OCI-LY7 (cell line): ENCODE measurements at regions not wholly inside any gene's neighbourhood (a gene's known extent, or its start where the extent isn't known, plus 50 kb on each side); places are given as distances from the start of the nearest gene placed in this dataset.

Experiments used
- BruUV-seq: library from RNA; stranded (reverse); fragments of 400-500 nt; replicated peaks from 2 replicates; lab custom pipeline; 2021; lab: Mats Ljungman, UMichigan
- CTCF ChIA-PET: fragments of 300-600 bp; sonication (Branson Sonifier 250); formaldehyde crosslinking; loops from one replicate; lab custom pipeline; 2022; ENCODE audit warnings: antibody characterized with exemption; ENCODE audit not compliant: unreplicated experiment; lab: Charles Lee
- POLR2A ChIA-PET: fragments of 300-600 bp; sonication (Branson Sonifier 250); formaldehyde crosslinking; loops from one replicate; lab custom pipeline; 2022; ENCODE audit warnings: antibody characterized with exemption; lab: Charles Lee
- DNase-seq: peaks from one replicate; pipeline ENCODE4 v3.0.0-alpha.2; 2015; ENCODE audit warnings: low spot score
- H2AFZ ChIP-seq: fragments of 200-600 bp; sonication (generic), shearing (Covaris generic); 2 replicates; pipeline ENCODE4 v1.6.1; 2014; ENCODE audit warnings: mild to moderate bottlenecking, antibody characterized with exemption, low read length, moderate library complexity
- H3K27ac ChIP-seq: fragments of 200-600 bp; sonication (generic); 2 replicates; pipeline ENCODE4 v1.5.1; 2014; ENCODE audit warnings: mixed run types, low read depth, mild to moderate bottlenecking, moderate library complexity, low read length, inconsistent platforms; ENCODE audit not compliant: poor library complexity, severe bottlenecking
- H3K36me3 ChIP-seq: fragments of 200-600 bp; sonication (generic); 2 replicates; pipeline ENCODE4 v1.6.1; 2014; ENCODE audit warnings: mild to moderate bottlenecking, antibody characterized with exemption, low read length, moderate library complexity, mixed read lengths; ENCODE audit not compliant: insufficient read depth
- H3K4me1 ChIP-seq: fragments of 200-600 bp; sonication (generic); 2 replicates; pipeline ENCODE4 v1.5.1; 2014; ENCODE audit warnings: mild to moderate bottlenecking, low read length; ENCODE audit not compliant: insufficient read depth, poor library complexity, severe bottlenecking
- H3K4me2 ChIP-seq: fragments of 200-600 bp; sonication (generic); 2 replicates; pipeline ENCODE4 v1.6.1; 2014; ENCODE audit warnings: mild to moderate bottlenecking, low read length
- H3K4me3 ChIP-seq: fragments of 200-600 bp; sonication (generic); 2 replicates; pipeline ENCODE4 v1.5.1; 2014; ENCODE audit warnings: mild to moderate bottlenecking, low read depth, low read length; ENCODE audit not compliant: poor library complexity, severe bottlenecking
- H3K79me2 ChIP-seq: fragments of 200-600 bp; sonication (generic); 2 replicates; pipeline ENCODE4 v1.6.1; 2016; ENCODE audit warnings: low read depth, mild to moderate bottlenecking, low read length, moderate library complexity, mixed read lengths; ENCODE audit not compliant: insufficient read depth
- H3K9me2 ChIP-seq: fragments of 200-600 bp; sonication (generic); 2 replicates; pipeline ENCODE4 v1.6.1; 2016; ENCODE audit warnings: mild to moderate bottlenecking, low read length, mixed read lengths; ENCODE audit not compliant: insufficient read depth
- H3K9me3 ChIP-seq: fragments of 200-600 bp; sonication (generic); 2 replicates; pipeline ENCODE4 v1.6.1; 2014; ENCODE audit warnings: mild to moderate bottlenecking, mixed run types, low read length, mixed read lengths
- H4K20me1 ChIP-seq: fragments of 200-600 bp; sonication (generic); 2 replicates; pipeline ENCODE4 v1.6.1; 2014; ENCODE audit warnings: mild to moderate bottlenecking, antibody characterized with exemption, low read length, moderate library complexity, mixed read lengths; ENCODE audit not compliant: insufficient read depth
- CTCF ChIP-seq: fragments of 200-600 bp; sonication (generic); conservative IDR thresholded peaks from 2 replicates; pipeline ENCODE4 v1.5.1; 2014; ENCODE audit warnings: mild to moderate bottlenecking, antibody characterized with exemption, low read length, moderate library complexity, mixed read lengths
- EZH2phosphoT487 ChIP-seq: fragments of 200-600 bp; sonication (generic); IDR thresholded peaks from 2 replicates; pipeline ENCODE4 v1.6.1; 2018; ENCODE audit warnings: low read depth, borderline replicate concordance, mild to moderate bottlenecking, mixed run types, antibody characterized with exemption, low read length, moderate library complexity, mixed read lengths
- intact Hi-C: fragments of 100-400 bp; cut with micrococcal nuclease; formaldehyde crosslinking; loops from one replicate; pipeline ENCODE4 v1.10.0; 2022; ENCODE audit not compliant: unreplicated experiment

- peak overlapping the region; percentile 6; the same call in 1 of the 2 replicates for H2AFZ ChIP-seq
- H3K36me3 ChIP-seq = no peaks in the 10 kb centered on the region
- H3K4me1 ChIP-seq = peaks cover 24% of the 10 kb centered on the region
- H3K4me3 ChIP-seq = no peak overlapping the region
- BruUV-seq = no TSS peak
- CTCF ChIA-PET = no interaction called here
- DNase-seq = no peak
- no peak overlapping the region; the same call in 1 of the 2 replicates for H3K4me2 ChIP-seq
- POLR2A ChIA-PET = interaction anchor here (0.6 to 1.2 kb wide), 3 partner anchors 9 to 1012 kb away, joined by 3 read pairs; no protein-coding TSS in a partner anchor
- H4K20me1 ChIP-seq = no peaks in the 10 kb centered on the region
- intact Hi-C loops = no loop called here
- H3K27ac ChIP-seq = no peak overlapping the region
- H3K9me2 ChIP-seq = no peaks in the 10 kb centered on the region; the same call in 1 of the 2 replicates
- H3K79me2 ChIP-seq = no peaks in the 10 kb centered on the region
- H3K9me3 ChIP-seq = no peaks in the 10 kb centered on the region
- TF ChIP-seq EZH2phosphoT487 (no peak), CTCF (peak; percentile 39; the same call in 1 of the 2 replicates)
Observed at GRCh38 chr7:33673029-33673700, 232.2 kb upstream of the BMPER start.

GRCh38 chr7:33674804-33675411, 230.4 kb upstream of the BMPER start:
- Histone ChIP-seq H2AFZ (0 out of 2 replicates have a peak overlapping the region, but pooled peaks have one; percentile 2), H4K20me1 (no peaks in the 10 kb centered on the region), H3K4me2 (no peak overlapping the region), H3K4me3 (no peak overlapping the region), H3K27ac (no peak overlapping the region), H3K79me2 (no peaks in the 10 kb centered on the region), H3K9me2 (no peaks in the 10 kb centered on the region; the same call in 1 of the 2 replicates), H3K4me1 (peaks cover 24% of the 10 kb centered on the region), H3K9me3 (no peaks in the 10 kb centered on the region), H3K36me3 (no peaks in the 10 kb centered on the region)
- intact Hi-C loops = no loop called here
- TF ChIP-seq CTCF (no peak), EZH2phosphoT487 (no peak)
- CTCF ChIA-PET = no interaction called here
- POLR2A ChIA-PET = interaction anchor here (1.0 kb wide), 1 partner anchor 52 kb away, joined by 5 read pairs; no protein-coding TSS in a partner anchor
- no TSS peak for BruUV-seq
- no peak for DNase-seq

- H3K9me3 ChIP-seq = no peaks in the 10 kb centered on the region
- peaks cover 5% of the 10 kb centered on the region for H3K4me1 ChIP-seq
- POLR2A ChIA-PET = no interaction called here
Observed at GRCh38 chr7:33677556-33677955, 227.8 kb upstream of the BMPER start.

More at GRCh38 chr7:33677556-33677955, 227.8 kb upstream of the BMPER start:
- H2AFZ ChIP-seq = no peak overlapping the region
- H3K4me2 ChIP-seq = no peak overlapping the region
- H3K79me2 ChIP-seq = no peaks in the 10 kb centered on the region
- H3K9me2 ChIP-seq = no peaks in the 10 kb centered on the region; the same call in 1 of the 2 replicates
- BruUV-seq = no TSS peak
- TF ChIP-seq EZH2phosphoT487 = no peak
- CTCF ChIA-PET = no interaction called here
- H3K27ac ChIP-seq = no peak overlapping the region
- intact Hi-C loops = no loop called here
- H3K4me3 ChIP-seq = no peak overlapping the region
- no peaks in the 10 kb centered on the region for H4K20me1 ChIP-seq
- DNase-seq = no peak
- H3K36me3 ChIP-seq = no peaks in the 10 kb centered on the region
